Liver (tissue), 8 donors: ENCODE measurements at regions not wholly inside any gene's neighbourhood (a gene's known extent, or its start where the extent isn't known, plus 50 kb on each side); places are given as distances from the start of the nearest gene placed in this dataset.
A peak's percentile ranks its signal among the peaks of the same experiment; 100 is the strongest.

Experiments used
- DNase-seq: peaks from one replicate; pipeline ENCODE4 v3.0.0-alpha.2; 2017; ENCODE audit warnings: low spot score
- H3K27ac ChIP-seq, 2 donors: one replicate each; pipeline ENCODE4 v1.7.0; 2013; ENCODE audit warnings: inconsistent platforms in 2 of 2, low read length in 2 of 2, control low read depth in 1 of 2, low read depth in 1 of 2, mild to moderate bottlenecking in 1 of 2
- H3K27me3 ChIP-seq, 4 donors: one replicate each; pipeline versions ENCODE4 v1.6.1 to v1.7.0; 2013; ENCODE audit warnings: low read length in 3 of 4, inconsistent platforms in 1 of 4, mild to moderate bottlenecking in 1 of 4, moderate library complexity in 1 of 4; ENCODE audit not compliant: control insufficient read depth in 4 of 4, insufficient read depth in 4 of 4
- H3K36me3 ChIP-seq, 4 donors: one replicate each; pipeline versions ENCODE4 v1.6.1 to v1.7.0; 2013; ENCODE audit warnings: low read length in 3 of 4, mild to moderate bottlenecking in 3 of 4, low read depth in 1 of 4, moderate library complexity in 1 of 4; ENCODE audit not compliant: control insufficient read depth in 4 of 4, insufficient read depth in 3 of 4
- H3K4me1 ChIP-seq, 4 donors: one replicate each; pipeline versions ENCODE4 v1.6.1 to v1.7.0; 2013; ENCODE audit warnings: low read length in 3 of 4, mild to moderate bottlenecking in 3 of 4, moderate library complexity in 1 of 4; ENCODE audit not compliant: control insufficient read depth in 4 of 4, insufficient read depth in 4 of 4
- H3K4me3 ChIP-seq, 3 donors: one replicate each; pipeline versions ENCODE4 v1.6.1 to v1.7.0; 2013; ENCODE audit warnings: low read length in 3 of 3, control low read depth in 1 of 3, low read depth in 1 of 3, mild to moderate bottlenecking in 1 of 3
- H3K9ac ChIP-seq, 2 donors: one replicate each; pipeline ENCODE4 v1.7.0; 2013; ENCODE audit warnings: low read length in 2 of 2, mild to moderate bottlenecking in 2 of 2, moderate library complexity in 2 of 2, control low read depth in 1 of 2, low read depth in 1 of 2
- H3K9me3 ChIP-seq, 4 donors: one replicate each; pipeline versions ENCODE4 v1.6.1 to v1.7.0; 2013; ENCODE audit warnings: low read length in 3 of 4; ENCODE audit not compliant: control insufficient read depth in 4 of 4
- ATF3 ChIP-seq: IDR thresholded peaks from 2 replicates; pipeline ENCODE4 v1.6.1; 2016; ENCODE audit warnings: antibody characterized with exemption
- EGR1 ChIP-seq, 2 donors: IDR thresholded peaks; 2 replicates each; pipeline ENCODE4 v1.6.1; 2016 to 2018; ENCODE audit warnings: antibody characterized with exemption in 2 of 2, low read depth in 2 of 2
- FOXA1 ChIP-seq: IDR thresholded peaks from 2 replicates; pipeline ENCODE4 v1.6.1; 2016; ENCODE audit warnings: antibody characterized with exemption
- FOXA2 ChIP-seq: IDR thresholded peaks from 2 replicates; pipeline ENCODE4 v1.6.1; 2016; ENCODE audit warnings: antibody characterized with exemption
- GABPA ChIP-seq, 2 donors: IDR thresholded peaks in 1 of 2; conservative IDR thresholded peaks in 1 of 2; 2 replicates each; pipeline ENCODE4 v1.6.1; 2016; ENCODE audit warnings: antibody characterized with exemption in 2 of 2, mild to moderate bottlenecking in 1 of 2, moderate library complexity in 1 of 2
- HNF4A ChIP-seq, 2 donors: conservative IDR thresholded peaks; 2 replicates each; pipeline ENCODE4 v1.6.1; 2016; ENCODE audit warnings: antibody characterized with exemption in 2 of 2, mild to moderate bottlenecking in 2 of 2
- HNF4G ChIP-seq: IDR thresholded peaks from 2 replicates; pipeline ENCODE4 v1.6.1; 2016; ENCODE audit warnings: antibody characterized with exemption
- JUND ChIP-seq, 2 donors: IDR thresholded peaks; 2 replicates each; pipeline ENCODE4 v1.6.1; 2016; ENCODE audit warnings: antibody characterized with exemption in 2 of 2
- NR2F2 ChIP-seq: IDR thresholded peaks from 2 replicates; pipeline ENCODE4 v1.6.1; 2016; ENCODE audit warnings: antibody characterized with exemption
- RAD21 ChIP-seq, 2 donors: IDR thresholded peaks; 2 replicates each; pipeline ENCODE4 v1.6.1; 2016; ENCODE audit warnings: antibody characterized with exemption in 2 of 2, mild to moderate bottlenecking in 2 of 2
- REST ChIP-seq: IDR thresholded peaks from 2 replicates; pipeline ENCODE4 v1.6.1; 2016; ENCODE audit warnings: antibody characterized with exemption, mild to moderate bottlenecking
- RXRA ChIP-seq, 2 donors: IDR thresholded peaks; 2 replicates each; pipeline ENCODE4 v1.6.1; 2017 to 2018; ENCODE audit warnings: antibody characterized with exemption in 2 of 2, mild to moderate bottlenecking in 1 of 2
- SP1 ChIP-seq: IDR thresholded peaks from 2 replicates; pipeline ENCODE4 v1.6.1; 2018; ENCODE audit warnings: antibody characterized with exemption, mild to moderate bottlenecking
- TAF1 ChIP-seq: conservative IDR thresholded peaks from 2 replicates; pipeline ENCODE4 v1.6.1; 2016; ENCODE audit warnings: antibody characterized with exemption, mild to moderate bottlenecking
- YY1 ChIP-seq: IDR thresholded peaks from 2 replicates; pipeline ENCODE4 v1.6.1; 2016; ENCODE audit warnings: antibody characterized with exemption, mild to moderate bottlenecking
- ZBTB33 ChIP-seq: IDR thresholded peaks from 2 replicates; pipeline ENCODE4 v1.6.1; 2016; ENCODE audit warnings: antibody characterized with exemption
- WGBS: extraction: QIAGEN DNeasy Blood & Tissue Kit; methylation state at CpG from one replicate; pipeline ENCODE4 v1.1.7; 2013; 5-methylcytosine and 5-hydroxymethylcytosine counted together
- TF ChIP-seq, protein P1 (sequence below): fragments of 150-350 bp; IDR thresholded peaks from 2 replicates; pipeline ENCODE4 v1.5.1; 2017; ENCODE audit warnings: improper control_type of control experiment, low read depth, low read length; ENCODE audit not compliant: missing input control
- TF ChIP-seq, protein P2 (sequence below): IDR thresholded peaks from 2 replicates; pipeline ENCODE4 v1.6.1; 2016; ENCODE audit warnings: antibody characterized with exemption
- donor health status: healthy.
- donor health status: healthy.
- donor health status: healthy.
- donor health status: healthy.
- donor health status: healthy.

DNA sequence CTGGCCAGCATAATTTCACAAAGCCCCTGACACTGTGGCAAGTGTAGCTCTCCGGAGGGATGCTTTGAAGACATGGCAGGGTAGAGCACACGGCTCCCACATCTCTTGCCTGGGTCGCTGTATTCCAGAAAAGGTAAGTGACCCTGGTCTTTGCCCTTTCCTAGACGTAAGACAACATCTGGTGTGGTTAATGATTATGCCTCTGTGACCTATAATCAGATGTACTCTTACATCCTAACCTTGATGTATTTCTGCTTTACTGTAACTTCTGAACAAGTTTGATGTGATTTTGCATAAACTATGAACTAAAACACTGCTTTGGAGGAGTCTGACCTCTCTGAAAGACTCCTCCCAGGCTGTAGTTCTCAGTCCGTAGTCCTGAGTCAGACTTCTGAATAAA lies 59.1 kb upstream of the ACSL1 start:
- peaks cover 18 to 75% (median 68%) of the 10 kb centered on the region in 4 donors for H3K4me1 ChIP-seq
- no peak for DNase-seq
- H3K9ac ChIP-seq: no peak overlapping the region
- H3K4me3 ChIP-seq: no peak overlapping the region
- H3K36me3 ChIP-seq: no peaks in the 10 kb centered on the region
- no peaks in the 10 kb centered on the region for H3K9me3 ChIP-seq
- peak overlapping the region; percentile 3 to 5 for H3K27ac ChIP-seq
- 24% methylated on average over 5 of the region's 5 CpGs for WGBS
- TF ChIP-seq ATF3 (no peak), FOXA1 (peak; percentile 46), JUND (IDR thresholded peaks at IDR 0.05) (peak in 1 of 2 donors; percentile 64), RAD21 (IDR thresholded peaks at IDR 0.05) (peak; percentile 31 to 53), GABPA (IDR thresholded peaks at IDR 0.05 in 1 of 2, conservative IDR thresholded peaks at IDR 0.05 in 1 of 2) (peak in 1 of 2 donors; percentile 13), YY1 (peak; percentile 38), REST (peak; percentile 64), FOXA2 (peak; percentile 47), HNF4A (conservative IDR thresholded peaks at IDR 0.05) (peak; percentile 88 to 92), TAF1 (no peak), NR2F2 (no peak), SP1 (peak; percentile 82), RXRA (IDR thresholded peaks at IDR 0.05) (peak; percentile 89 to 94), HNF4G (peak; percentile 46), EGR1 (IDR thresholded peaks at IDR 0.05; ENCODE audit: low read depth in 2 of 2) (no peak), ZBTB33 (no peak)
- TF ChIP-seq, protein P1, sequence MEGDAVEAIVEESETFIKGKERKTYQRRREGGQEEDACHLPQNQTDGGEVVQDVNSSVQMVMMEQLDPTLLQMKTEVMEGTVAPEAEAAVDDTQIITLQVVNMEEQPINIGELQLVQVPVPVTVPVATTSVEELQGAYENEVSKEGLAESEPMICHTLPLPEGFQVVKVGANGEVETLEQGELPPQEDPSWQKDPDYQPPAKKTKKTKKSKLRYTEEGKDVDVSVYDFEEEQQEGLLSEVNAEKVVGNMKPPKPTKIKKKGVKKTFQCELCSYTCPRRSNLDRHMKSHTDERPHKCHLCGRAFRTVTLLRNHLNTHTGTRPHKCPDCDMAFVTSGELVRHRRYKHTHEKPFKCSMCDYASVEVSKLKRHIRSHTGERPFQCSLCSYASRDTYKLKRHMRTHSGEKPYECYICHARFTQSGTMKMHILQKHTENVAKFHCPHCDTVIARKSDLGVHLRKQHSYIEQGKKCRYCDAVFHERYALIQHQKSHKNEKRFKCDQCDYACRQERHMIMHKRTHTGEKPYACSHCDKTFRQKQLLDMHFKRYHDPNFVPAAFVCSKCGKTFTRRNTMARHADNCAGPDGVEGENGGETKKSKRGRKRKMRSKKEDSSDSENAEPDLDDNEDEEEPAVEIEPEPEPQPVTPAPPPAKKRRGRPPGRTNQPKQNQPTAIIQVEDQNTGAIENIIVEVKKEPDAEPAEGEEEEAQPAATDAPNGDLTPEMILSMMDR: no peak
- TF ChIP-seq, protein P2, sequence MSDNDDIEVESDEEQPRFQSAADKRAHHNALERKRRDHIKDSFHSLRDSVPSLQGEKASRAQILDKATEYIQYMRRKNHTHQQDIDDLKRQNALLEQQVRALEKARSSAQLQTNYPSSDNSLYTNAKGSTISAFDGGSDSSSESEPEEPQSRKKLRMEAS: peak; percentile 44
- H3K27me3 ChIP-seq: no peaks in the 10 kb centered on the region
